ENCODE measurements at regions not wholly inside any gene's neighbourhood (a gene's known extent, or its start where the extent isn't known, plus 50 kb on each side); places are given as distances from the start of the nearest gene placed in this dataset.

- TF ChIP-seq POLR2A (IDR thresholded peaks at IDR 0.05) = no peak
- TF ChIP-seq, protein P1, sequence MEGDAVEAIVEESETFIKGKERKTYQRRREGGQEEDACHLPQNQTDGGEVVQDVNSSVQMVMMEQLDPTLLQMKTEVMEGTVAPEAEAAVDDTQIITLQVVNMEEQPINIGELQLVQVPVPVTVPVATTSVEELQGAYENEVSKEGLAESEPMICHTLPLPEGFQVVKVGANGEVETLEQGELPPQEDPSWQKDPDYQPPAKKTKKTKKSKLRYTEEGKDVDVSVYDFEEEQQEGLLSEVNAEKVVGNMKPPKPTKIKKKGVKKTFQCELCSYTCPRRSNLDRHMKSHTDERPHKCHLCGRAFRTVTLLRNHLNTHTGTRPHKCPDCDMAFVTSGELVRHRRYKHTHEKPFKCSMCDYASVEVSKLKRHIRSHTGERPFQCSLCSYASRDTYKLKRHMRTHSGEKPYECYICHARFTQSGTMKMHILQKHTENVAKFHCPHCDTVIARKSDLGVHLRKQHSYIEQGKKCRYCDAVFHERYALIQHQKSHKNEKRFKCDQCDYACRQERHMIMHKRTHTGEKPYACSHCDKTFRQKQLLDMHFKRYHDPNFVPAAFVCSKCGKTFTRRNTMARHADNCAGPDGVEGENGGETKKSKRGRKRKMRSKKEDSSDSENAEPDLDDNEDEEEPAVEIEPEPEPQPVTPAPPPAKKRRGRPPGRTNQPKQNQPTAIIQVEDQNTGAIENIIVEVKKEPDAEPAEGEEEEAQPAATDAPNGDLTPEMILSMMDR (IDR thresholded peaks at IDR 0.05) = no peak
Observed at GRCh38 chr5:123997462-123998215, 485.7 kb downstream of the CSNK1G3 start.
